ENCODE measurements at regions not wholly inside any gene's neighbourhood (a gene's known extent, or its start where the extent isn't known, plus 50 kb on each side); places are given as distances from the start of the nearest gene placed in this dataset.

DNA sequence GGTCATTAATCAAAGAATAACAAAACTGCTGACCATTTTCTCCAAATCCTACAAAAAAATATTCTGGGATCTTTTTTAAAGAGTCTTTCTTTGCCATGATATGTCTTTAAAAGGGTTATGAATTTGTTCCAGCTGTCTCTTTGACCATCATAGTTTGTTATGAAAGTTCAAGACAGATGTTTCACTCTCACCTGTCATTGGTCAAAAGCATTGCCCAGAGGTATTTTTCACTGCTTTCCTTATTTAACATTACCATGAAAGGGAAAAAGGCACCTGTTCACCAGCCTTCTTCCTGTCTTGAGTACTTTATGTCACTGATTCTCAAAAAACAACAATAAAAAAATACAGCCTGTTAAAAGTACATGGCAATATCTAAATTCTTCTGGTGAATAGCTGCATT, 643.8 kb downstream of the FAT4 start:
- Histone ChIP-seq H3K4me1 (no peaks in the 10 kb centered on the region), H3K9me3 (no peaks in the 10 kb centered on the region), H3K4me3 (no peak overlapping the region), H3K36me3 (no peaks in the 10 kb centered on the region), H3K27ac (no peak overlapping the region), H3K27me3 (no peaks in the 10 kb centered on the region)
- intact Hi-C loops (cut with DNase I; ENCODE audit: low total_unique reads) = no loop called here
- no peak for DNase-seq
- TF ChIP-seq, protein P1, sequence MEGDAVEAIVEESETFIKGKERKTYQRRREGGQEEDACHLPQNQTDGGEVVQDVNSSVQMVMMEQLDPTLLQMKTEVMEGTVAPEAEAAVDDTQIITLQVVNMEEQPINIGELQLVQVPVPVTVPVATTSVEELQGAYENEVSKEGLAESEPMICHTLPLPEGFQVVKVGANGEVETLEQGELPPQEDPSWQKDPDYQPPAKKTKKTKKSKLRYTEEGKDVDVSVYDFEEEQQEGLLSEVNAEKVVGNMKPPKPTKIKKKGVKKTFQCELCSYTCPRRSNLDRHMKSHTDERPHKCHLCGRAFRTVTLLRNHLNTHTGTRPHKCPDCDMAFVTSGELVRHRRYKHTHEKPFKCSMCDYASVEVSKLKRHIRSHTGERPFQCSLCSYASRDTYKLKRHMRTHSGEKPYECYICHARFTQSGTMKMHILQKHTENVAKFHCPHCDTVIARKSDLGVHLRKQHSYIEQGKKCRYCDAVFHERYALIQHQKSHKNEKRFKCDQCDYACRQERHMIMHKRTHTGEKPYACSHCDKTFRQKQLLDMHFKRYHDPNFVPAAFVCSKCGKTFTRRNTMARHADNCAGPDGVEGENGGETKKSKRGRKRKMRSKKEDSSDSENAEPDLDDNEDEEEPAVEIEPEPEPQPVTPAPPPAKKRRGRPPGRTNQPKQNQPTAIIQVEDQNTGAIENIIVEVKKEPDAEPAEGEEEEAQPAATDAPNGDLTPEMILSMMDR (IDR thresholded peaks at IDR 0.05) = no peak

DNA sequence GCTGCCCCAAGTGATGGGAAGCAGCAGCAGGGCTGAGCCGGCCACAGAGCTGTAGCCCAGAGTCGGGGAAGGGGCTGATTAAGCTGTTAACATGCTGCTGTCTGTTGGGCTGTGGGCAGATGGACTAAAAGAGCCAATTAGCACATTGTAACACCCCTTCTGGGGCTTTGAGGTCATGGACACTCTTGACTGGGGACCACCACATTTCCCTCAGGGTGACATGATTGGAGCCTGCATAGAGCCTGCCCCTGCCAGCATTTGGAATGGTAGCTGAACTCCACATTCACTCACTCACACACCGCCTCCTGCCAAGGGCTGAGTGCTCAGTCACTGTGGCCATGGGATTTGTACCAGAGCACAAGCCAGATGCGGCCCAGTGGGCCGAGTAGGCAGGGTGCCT, 646.9 kb downstream of the FAT4 start:
- intact Hi-C loops (cut with DNase I; ENCODE audit: low total_unique reads) = no loop called here
- Histone ChIP-seq H3K36me3 (no peaks in the 10 kb centered on the region), H3K27ac (no peak overlapping the region), H3K27me3 (no peaks in the 10 kb centered on the region), H3K9me3 (no peaks in the 10 kb centered on the region), H3K4me3 (no peak overlapping the region), H3K4me1 (no peaks in the 10 kb centered on the region)
- no peak for DNase-seq
- TF ChIP-seq, protein P1 (IDR thresholded peaks at IDR 0.05) = no peak

DNA sequence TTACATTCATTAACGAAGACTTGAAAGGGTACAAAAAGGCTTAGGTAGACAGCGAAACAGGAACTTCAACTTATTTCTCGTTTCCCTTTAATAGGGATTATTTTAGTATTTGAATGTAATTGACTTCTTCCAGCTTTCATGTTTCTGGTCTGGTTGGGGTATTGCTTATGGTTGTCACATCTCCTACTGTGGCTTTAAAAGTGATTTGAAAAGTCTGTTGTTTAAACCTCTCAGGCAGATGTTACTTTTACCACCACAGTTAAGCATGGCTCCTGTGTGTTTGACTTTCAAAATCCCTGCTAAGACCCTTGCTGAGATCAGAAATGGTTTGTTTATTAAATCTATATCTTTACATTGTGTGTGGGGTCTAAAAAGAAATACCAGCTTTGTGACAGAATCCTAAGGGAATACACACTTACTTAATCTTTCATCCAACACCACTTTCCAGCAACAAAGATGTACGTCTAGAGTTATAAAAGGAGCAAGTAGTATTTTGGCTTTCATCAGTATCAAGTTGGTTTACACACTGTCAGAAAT, 661.2 kb downstream of the FAT4 start:
- Histone ChIP-seq H3K9me3 (no peaks in the 10 kb centered on the region), H3K27me3 (no peaks in the 10 kb centered on the region), H3K36me3 (no peaks in the 10 kb centered on the region), H3K4me1 (no peaks in the 10 kb centered on the region), H3K27ac (no peak overlapping the region), H3K4me3 (no peak overlapping the region)
- TF ChIP-seq, protein P1 (IDR thresholded peaks at IDR 0.05) = no peak
- no peak for DNase-seq
- intact Hi-C loops (cut with DNase I; ENCODE audit: low total_unique reads) = no loop called here

DNA sequence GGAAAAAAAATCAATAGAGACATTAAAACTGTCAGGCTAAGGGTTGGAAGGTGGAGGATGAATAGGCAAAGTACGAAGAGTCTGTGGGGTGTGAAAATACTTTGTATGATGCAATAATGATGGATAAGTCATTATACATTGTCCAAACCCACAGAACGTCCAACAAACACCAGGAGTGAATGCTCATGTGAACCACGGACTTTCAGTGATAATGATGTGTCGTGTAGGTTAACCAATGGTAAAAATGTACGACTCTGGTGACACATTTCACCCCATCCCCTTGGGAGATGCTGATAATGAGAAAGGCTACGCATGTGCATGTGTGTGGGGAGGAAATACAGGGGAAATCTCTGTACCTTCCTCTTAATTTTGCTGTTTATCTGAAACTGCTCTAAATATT, 665.2 kb downstream of the FAT4 start:
- intact Hi-C loops (cut with DNase I; ENCODE audit: low total_unique reads) = no loop called here
- TF ChIP-seq, protein P1 (IDR thresholded peaks at IDR 0.05) = no peak
- no peak overlapping the region for H3K27ac ChIP-seq
- H3K36me3 ChIP-seq = no peaks in the 10 kb centered on the region
- H3K9me3 ChIP-seq = no peaks in the 10 kb centered on the region
- H3K27me3 ChIP-seq = no peaks in the 10 kb centered on the region
- no peak for DNase-seq
- H3K4me3 ChIP-seq = no peak overlapping the region
- no peaks in the 10 kb centered on the region for H3K4me1 ChIP-seq

DNA sequence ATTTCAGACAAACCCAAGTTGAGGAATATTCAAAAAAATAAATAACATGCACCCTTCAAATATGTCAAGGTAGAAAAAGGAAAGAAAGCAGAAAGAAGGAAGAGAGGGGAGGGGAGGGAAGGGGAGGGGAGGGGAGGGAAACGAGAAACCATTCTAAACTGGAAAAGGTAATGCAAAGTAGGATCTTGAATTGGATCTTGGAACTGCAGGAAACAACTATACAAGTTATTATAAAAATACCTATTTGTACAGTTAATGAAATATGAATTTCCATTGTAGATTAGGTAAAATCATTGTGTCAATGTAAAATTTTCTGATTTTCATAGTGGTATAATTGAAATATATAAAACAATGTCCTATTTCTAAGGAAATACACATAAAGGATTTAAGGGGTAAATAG, 668.4 kb downstream of the FAT4 start:
- Histone ChIP-seq H3K27ac (no peak overlapping the region), H3K9me3 (no peaks in the 10 kb centered on the region), H3K4me1 (peaks cover 0 to 4% (median 0%) of the 10 kb centered on the region in 4 donors), H3K4me3 (no peak overlapping the region), H3K27me3 (no peaks in the 10 kb centered on the region), H3K36me3 (no peaks in the 10 kb centered on the region)
- intact Hi-C loops (cut with DNase I; ENCODE audit: low total_unique reads) = no loop called here
- TF ChIP-seq, protein P1 (IDR thresholded peaks at IDR 0.05) = no peak
- no peak for DNase-seq

DNA sequence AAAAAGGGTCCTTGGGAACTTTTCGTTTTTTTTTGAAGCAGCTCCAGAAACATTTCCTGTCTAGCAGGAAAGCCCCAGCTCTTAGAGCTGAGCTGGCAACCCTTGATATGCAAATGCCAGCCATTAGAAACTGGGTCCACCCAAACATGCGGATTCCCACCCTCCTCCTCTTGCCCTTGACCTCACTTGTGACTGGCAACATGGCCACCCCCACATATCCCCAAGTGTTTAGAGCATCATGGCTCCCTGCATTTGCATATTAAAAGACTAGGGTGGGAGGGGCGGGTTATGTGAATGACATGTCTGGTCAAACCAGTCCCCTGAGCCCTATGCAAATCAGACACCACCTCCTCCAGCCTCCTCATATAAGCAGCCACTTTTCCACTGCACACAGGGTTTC, 671.1 kb downstream of the FAT4 start:
- Histone ChIP-seq H3K4me3 (no peak overlapping the region), H3K4me1 (peaks cover 0 to 10% (median 2%) of the 10 kb centered on the region in 4 donors), H3K27ac (no peak overlapping the region), H3K36me3 (no peaks in the 10 kb centered on the region), H3K27me3 (no peaks in the 10 kb centered on the region), H3K9me3 (no peaks in the 10 kb centered on the region)
- no peak for DNase-seq
- intact Hi-C loops (cut with DNase I; ENCODE audit: low total_unique reads) = no loop called here
- TF ChIP-seq, protein P1 (IDR thresholded peaks at IDR 0.05) = no peak
